ENCODE measurements at regions not wholly inside any gene's neighbourhood (a gene's known extent, or its start where the extent isn't known, plus 50 kb on each side); places are given as distances from the start of the nearest gene placed in this dataset.

GRCh38 chr3:95464346-95464745, 1350.0 kb upstream of the EPHA6 start:
- no peak overlapping the region for H3K9ac ChIP-seq (ENCODE audit: low read depth in 2 of 2, low read length in 2 of 2)
- H3K9me3 ChIP-seq = no peaks in the 10 kb centered on the region
- H3K36me3 ChIP-seq = no peaks in the 10 kb centered on the region
- no peak for DNase-seq
- intact Hi-C loops (cut with DNase I) = no loop called here
- H3K4me3 ChIP-seq = no peak overlapping the region
- TF ChIP-seq CTCF (IDR thresholded peaks at IDR 0.05) = no peak
- no peaks in the 10 kb centered on the region for H3K4me1 ChIP-seq
- no peaks in the 10 kb centered on the region for H3K27me3 ChIP-seq
- H3K27ac ChIP-seq = no peak overlapping the region

- Histone ChIP-seq H3K36me3 (no peaks in the 10 kb centered on the region), H3K27ac (no peak overlapping the region), H3K4me1 (no peaks in the 10 kb centered on the region), H3K9ac (ENCODE audit: low read depth in 2 of 2, low read length in 2 of 2) (no peak overlapping the region), H3K27me3 (no peaks in the 10 kb centered on the region), H3K9me3 (no peaks in the 10 kb centered on the region), H3K4me3 (no peak overlapping the region)
- intact Hi-C loops (cut with DNase I) = no loop called here
- DNase-seq = no peak
- TF ChIP-seq CTCF (IDR thresholded peaks at IDR 0.05) = no peak
Observed at GRCh38 chr3:95468331-95468730, 1346.1 kb upstream of the EPHA6 start.

- Histone ChIP-seq H3K9me3 (no peaks in the 10 kb centered on the region), H3K9ac (ENCODE audit: low read depth in 2 of 2, low read length in 2 of 2) (no peak overlapping the region), H3K36me3 (no peaks in the 10 kb centered on the region), H3K27me3 (no peaks in the 10 kb centered on the region), H3K4me3 (no peak overlapping the region), H3K4me1 (no peaks in the 10 kb centered on the region), H3K27ac (no peak overlapping the region)
- no peak for DNase-seq
- TF ChIP-seq CTCF (IDR thresholded peaks at IDR 0.05) = no peak
- intact Hi-C loops (cut with DNase I) = no loop called here
Observed at GRCh38 chr3:95474338-95474737, 1340.1 kb upstream of the EPHA6 start.

GRCh38 chr3:95476534-95476933, 1337.9 kb upstream of the EPHA6 start:
- Histone ChIP-seq H3K4me1 (no peaks in the 10 kb centered on the region), H3K9me3 (no peaks in the 10 kb centered on the region), H3K27ac (no peak overlapping the region), H3K4me3 (no peak overlapping the region), H3K27me3 (no peaks in the 10 kb centered on the region), H3K9ac (ENCODE audit: low read depth in 2 of 2, low read length in 2 of 2) (no peak overlapping the region), H3K36me3 (no peaks in the 10 kb centered on the region)
- intact Hi-C loops (cut with DNase I) = no loop called here
- no peak for TF ChIP-seq CTCF (IDR thresholded peaks at IDR 0.05)
- no peak for DNase-seq

- H3K27ac ChIP-seq = no peak overlapping the region
- H3K9me3 ChIP-seq = no peaks in the 10 kb centered on the region
- no peak overlapping the region for H3K9ac ChIP-seq (ENCODE audit: low read depth in 2 of 2, low read length in 2 of 2)
- no peak for DNase-seq
- H3K27me3 ChIP-seq = no peaks in the 10 kb centered on the region
- H3K4me3 ChIP-seq = no peak overlapping the region
- H3K36me3 ChIP-seq = no peaks in the 10 kb centered on the region
- no peak for TF ChIP-seq CTCF (IDR thresholded peaks at IDR 0.05)
- intact Hi-C loops (cut with DNase I) = no loop called here
- H3K4me1 ChIP-seq = no peaks in the 10 kb centered on the region
Observed at GRCh38 chr3:95506174-95506573, 1308.2 kb upstream of the EPHA6 start.

- TF ChIP-seq CTCF (IDR thresholded peaks at IDR 0.05) = no peak
- H3K27ac ChIP-seq = no peak overlapping the region
- no peaks in the 10 kb centered on the region for H3K36me3 ChIP-seq
- H3K4me1 ChIP-seq = no peaks in the 10 kb centered on the region
- intact Hi-C loops (cut with DNase I) = no loop called here
- no peak overlapping the region for H3K9ac ChIP-seq (ENCODE audit: low read depth in 2 of 2, low read length in 2 of 2)
- no peaks in the 10 kb centered on the region for H3K27me3 ChIP-seq
- no peak for DNase-seq
- H3K4me3 ChIP-seq = no peak overlapping the region
- H3K9me3 ChIP-seq = no peaks in the 10 kb centered on the region
Observed at GRCh38 chr3:95508124-95508523, 1306.3 kb upstream of the EPHA6 start.
